GM12878 (cell line): ENCODE measurements at regions not wholly inside any gene's neighbourhood (a gene's known extent, or its start where the extent isn't known, plus 50 kb on each side); places are given as distances from the start of the nearest gene placed in this dataset.

ENCODE experiments used
- BCL11A ChIP-seq: IDR thresholded peaks from 2 replicates; pipeline ENCODE4 v1.6.1; 2011; ENCODE audit warnings: low read depth, low read length
- CTCF ChIP-seq, 3 experiments: IDR thresholded peaks in 2 of 3; conservative IDR thresholded peaks in 1 of 3; 2 replicates each; pipeline ENCODE4 v1.5.1; 2011; ENCODE audit warnings: low read depth in 3 of 3, low read length in 3 of 3, mild to moderate bottlenecking in 3 of 3, control low read depth in 2 of 3, moderate library complexity in 2 of 3, inconsistent platforms in 1 of 3, mixed read lengths in 1 of 3; ENCODE audit not compliant: control insufficient read depth in 2 of 3, insufficient read depth in 1 of 3; ENCODE audit errors: extremely low read depth in 1 of 3
- EGR1 ChIP-seq, 2 experiments: IDR thresholded peaks; 1 replicate in 1 of 2; 2 replicates in 1 of 2; pipeline ENCODE4 v1.6.1; 2011 to 2012; ENCODE audit warnings: low read depth in 2 of 2, low read length in 2 of 2, borderline replicate concordance in 1 of 2, mild to moderate bottlenecking in 1 of 2, moderate library complexity in 1 of 2
- FOXM1 ChIP-seq: IDR thresholded peaks from 2 replicates; pipeline ENCODE4 v1.6.1; 2012; ENCODE audit warnings: low read depth, mild to moderate bottlenecking, inconsistent platforms, low read length, moderate library complexity
- GABPA ChIP-seq: IDR thresholded peaks from 2 replicates; pipeline ENCODE4 v1.6.1; 2014; ENCODE audit warnings: antibody characterized with exemption, low read depth, mild to moderate bottlenecking, inconsistent platforms
- HDAC6 ChIP-seq: fragments of 200-600 bp; sonication (generic); IDR thresholded peaks from one replicate; pipeline ENCODE4 v1.8.0; 2017; ENCODE audit warnings: antibody characterized with exemption; ENCODE audit not compliant: unreplicated experiment
- POLR2AphosphoS5 ChIP-seq: IDR thresholded peaks from 2 replicates; pipeline ENCODE4 v1.6.1; 2011; ENCODE audit warnings: mild to moderate bottlenecking, low read length, inconsistent platforms
- SMC3 ChIP-seq: IDR thresholded peaks from 2 replicates; pipeline ENCODE4 v1.6.1; 2011; ENCODE audit warnings: low read length, improper control_type of control experiment, borderline replicate concordance
- SREBF1 ChIP-seq: IDR thresholded peaks from 2 replicates; pipeline ENCODE4 v1.6.1; 2012; ENCODE audit warnings: mild to moderate bottlenecking, low read length
- ZNF274 ChIP-seq: IDR thresholded peaks from one replicate; pipeline ENCODE4 v1.8.0; 2011; ENCODE audit not compliant: insufficient read length, insufficient read depth

- no peak for TF ChIP-seq POLR2AphosphoS5
- TF ChIP-seq GABPA = no peak
- TF ChIP-seq BCL11A = no peak
- no peak for TF ChIP-seq SMC3
- TF ChIP-seq CTCF (IDR thresholded peaks at IDR 0.05 in 2 of 3, conservative IDR thresholded peaks at IDR 0.05 in 1 of 3; ENCODE audit: control insufficient read depth in 2 of 3, extremely low read depth in 1 of 3, insufficient read depth in 1 of 3, low read depth in 3 of 3, low read length in 3 of 3) = no peak
- TF ChIP-seq HDAC6 = no peak
- no peak for TF ChIP-seq ZNF274
- no peak for TF ChIP-seq SREBF1
- TF ChIP-seq EGR1 (IDR thresholded peaks at IDR 0.05; ENCODE audit: borderline replicate concordance in 1 of 2, low read depth in 2 of 2, low read length in 2 of 2) = no peak
- TF ChIP-seq FOXM1 = no peak
Observed at GRCh38 chr5:33228149-33228548, 212.6 kb upstream of the TARS1 start.
